Gastroesophageal sphincter (tissue), 3 donors: ENCODE measurements at regions not wholly inside any gene's neighbourhood (a gene's known extent, or its start where the extent isn't known, plus 50 kb on each side); places are given as distances from the start of the nearest gene placed in this dataset.

Experiments used
- EP300 ChIP-seq: sonication (generic); formaldehyde crosslinking; IDR thresholded peaks from one replicate; pipeline ENCODE4 v1.6.1; 2017; ENCODE audit warnings: antibody characterized with exemption, mild to moderate bottlenecking
- POLR2A ChIP-seq, 2 donors: fragments of 450-650 bp; IDR thresholded peaks; one replicate each; pipeline ENCODE4 v1.6.1; 2017; ENCODE audit warnings: antibody characterized with exemption in 2 of 2, mild to moderate bottlenecking in 2 of 2, moderate library complexity in 1 of 2
- POLR2AphosphoS5 ChIP-seq: sonication (generic); formaldehyde crosslinking; IDR thresholded peaks from one replicate; pipeline ENCODE4 v1.6.1; 2017; ENCODE audit warnings: antibody characterized with exemption
- TF ChIP-seq, protein P1 (sequence below), 4 experiments: fragments of 200-600 bp in 2 of 4; fragments of 450-650 bp in 2 of 4; sonication (generic) in 1 of 4; IDR thresholded peaks; one replicate each; pipeline ENCODE4 v1.5.1; 2017 to 2019; ENCODE audit warnings: antibody characterized with exemption in 4 of 4, mild to moderate bottlenecking in 2 of 4, moderate library complexity in 2 of 4

DNA sequence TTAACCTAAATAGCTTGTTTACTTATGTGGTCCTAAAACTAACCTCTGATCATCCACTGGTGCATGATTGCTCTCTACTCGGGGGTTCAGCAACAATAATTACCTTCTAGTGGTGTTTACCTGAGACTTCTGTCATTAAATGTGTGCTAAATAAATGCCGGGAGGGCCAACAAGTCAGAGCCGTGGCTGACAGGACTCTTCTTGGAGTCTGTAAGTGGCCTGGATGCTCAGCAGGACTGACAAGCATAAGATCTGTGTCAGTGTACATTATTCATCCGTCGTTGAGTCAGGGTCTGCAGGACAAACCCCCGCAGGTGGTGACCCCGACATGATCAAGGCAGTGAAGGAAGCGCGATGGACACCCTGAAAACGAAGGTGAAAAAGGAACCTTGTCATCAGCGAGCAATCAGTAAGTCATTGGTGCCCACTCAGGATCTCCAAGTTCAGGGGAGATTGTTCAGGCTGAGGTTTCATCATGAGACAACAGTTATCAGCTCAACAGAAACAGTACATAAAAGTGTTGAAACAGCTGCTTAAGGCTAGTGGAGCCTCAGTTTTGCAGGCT lies 1466.9 kb downstream of the UQCRFS1 start:
- TF ChIP-seq POLR2AphosphoS5: no peak
- no peak for TF ChIP-seq EP300
- no peak for TF ChIP-seq POLR2A (IDR thresholded peaks at IDR 0.05)
- TF ChIP-seq, protein P1, sequence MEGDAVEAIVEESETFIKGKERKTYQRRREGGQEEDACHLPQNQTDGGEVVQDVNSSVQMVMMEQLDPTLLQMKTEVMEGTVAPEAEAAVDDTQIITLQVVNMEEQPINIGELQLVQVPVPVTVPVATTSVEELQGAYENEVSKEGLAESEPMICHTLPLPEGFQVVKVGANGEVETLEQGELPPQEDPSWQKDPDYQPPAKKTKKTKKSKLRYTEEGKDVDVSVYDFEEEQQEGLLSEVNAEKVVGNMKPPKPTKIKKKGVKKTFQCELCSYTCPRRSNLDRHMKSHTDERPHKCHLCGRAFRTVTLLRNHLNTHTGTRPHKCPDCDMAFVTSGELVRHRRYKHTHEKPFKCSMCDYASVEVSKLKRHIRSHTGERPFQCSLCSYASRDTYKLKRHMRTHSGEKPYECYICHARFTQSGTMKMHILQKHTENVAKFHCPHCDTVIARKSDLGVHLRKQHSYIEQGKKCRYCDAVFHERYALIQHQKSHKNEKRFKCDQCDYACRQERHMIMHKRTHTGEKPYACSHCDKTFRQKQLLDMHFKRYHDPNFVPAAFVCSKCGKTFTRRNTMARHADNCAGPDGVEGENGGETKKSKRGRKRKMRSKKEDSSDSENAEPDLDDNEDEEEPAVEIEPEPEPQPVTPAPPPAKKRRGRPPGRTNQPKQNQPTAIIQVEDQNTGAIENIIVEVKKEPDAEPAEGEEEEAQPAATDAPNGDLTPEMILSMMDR (IDR thresholded peaks at IDR 0.05): no peak
